PC-9 (cell line): ENCODE measurements at regions not wholly inside any gene's neighbourhood (a gene's known extent, or its start where the extent isn't known, plus 50 kb on each side); places are given as distances from the start of the nearest gene placed in this dataset.

Source experiments
- BruUV-seq: library from RNA; stranded (reverse); fragments of 400-500 nt; replicated peaks from 2 replicates; lab custom pipeline; 2021; lab: Mats Ljungman, UMichigan
- CTCF ChIA-PET: fragments of 300-600 bp; sonication (Branson Sonifier 250); formaldehyde crosslinking; loops from one replicate; lab custom pipeline; 2022; ENCODE audit warnings: antibody characterized with exemption; lab: Charles Lee
- POLR2A ChIA-PET: fragments of 300-600 bp; sonication (Branson Sonifier 250); formaldehyde crosslinking; loops from one replicate; lab custom pipeline; 2022; ENCODE audit warnings: antibody characterized with exemption; ENCODE audit not compliant: unreplicated experiment; lab: Charles Lee
- DNase-seq, 2 experiments: peaks; one replicate each; pipeline versions ENCODE4 v3.0.0 to v3.0.0-alpha.2; 2015 to 2022; ENCODE audit warnings: mixed read lengths in 1 of 2
- H2AFZ ChIP-seq: fragments of 200-600 bp; sonication (generic); 2 replicates; pipeline ENCODE4 v1.8.1; 2017; ENCODE audit warnings: antibody characterized with exemption
- H3F3A ChIP-seq: fragments of 200-600 bp; sonication (generic); 2 replicates; pipeline ENCODE4 v1.8.1; 2017; ENCODE audit warnings: antibody characterized with exemption, mild to moderate bottlenecking, low read depth; ENCODE audit not compliant: insufficient read depth
- H3K27ac ChIP-seq: fragments of 200-600 bp; sonication (generic); 2 replicates; pipeline ENCODE4 v1.6.1; 2016; ENCODE audit warnings: mixed run types
- H3K27me3 ChIP-seq: fragments of 200-600 bp; sonication (generic); 2 replicates; pipeline ENCODE4 v1.6.1; 2016; ENCODE audit warnings: low read depth, mixed run types; ENCODE audit not compliant: insufficient read depth
- H3K36me3 ChIP-seq: fragments of 200-600 bp; sonication (generic); 2 replicates; pipeline ENCODE4 v1.6.1; 2016; ENCODE audit warnings: low read depth, mixed run types
- H3K4me1 ChIP-seq: fragments of 200-600 bp; sonication (generic); replicated peaks from 2 replicates; pipeline ENCODE4 v1.6.1; 2016; ENCODE audit warnings: mixed run types; ENCODE audit not compliant: insufficient read depth
- H3K4me2 ChIP-seq: fragments of 200-600 bp; sonication (generic); 2 replicates; pipeline ENCODE4 v1.6.1; 2017; ENCODE audit warnings: mixed run types
- H3K4me3 ChIP-seq: fragments of 200-600 bp; sonication (generic); 2 replicates; pipeline ENCODE4 v1.6.1; 2016; ENCODE audit warnings: mixed run types
- H3K79me2 ChIP-seq: fragments of 200-600 bp; sonication (generic); 2 replicates; pipeline ENCODE4 v1.6.1; 2017; ENCODE audit warnings: low read depth, mixed run types
- H3K9me2 ChIP-seq: fragments of 200-600 bp; sonication (generic); 2 replicates; pipeline ENCODE4 v1.8.1; 2017; ENCODE audit warnings: mild to moderate bottlenecking; ENCODE audit not compliant: insufficient read depth
- H3K9me3 ChIP-seq: fragments of 200-600 bp; sonication (generic); 2 replicates; pipeline ENCODE4 v1.8.1; 2016; ENCODE audit warnings: low read depth; ENCODE audit not compliant: insufficient read depth
- H4K20me1 ChIP-seq: fragments of 200-600 bp; sonication (generic); 2 replicates; pipeline ENCODE4 v1.8.1; 2017; ENCODE audit not compliant: insufficient read depth
- EZH2 ChIP-seq: fragments of 200-600 bp; sonication (generic); IDR thresholded peaks from 2 replicates; pipeline ENCODE4 v1.8.0; 2017; ENCODE audit warnings: antibody characterized with exemption, low read depth
- intact Hi-C: fragments of 100-400 bp; cut with micrococcal nuclease; formaldehyde crosslinking; loops from one replicate; pipeline ENCODE4 v1.10.0; 2022; ENCODE audit not compliant: unreplicated experiment
- TF ChIP-seq, protein P1 (sequence below): fragments of 200-600 bp; sonication (generic); conservative IDR thresholded peaks from 2 replicates; pipeline ENCODE4 v1.6.1; 2017; ENCODE audit warnings: mixed run types, antibody characterized with exemption, mild to moderate bottlenecking, moderate library complexity

DNA sequence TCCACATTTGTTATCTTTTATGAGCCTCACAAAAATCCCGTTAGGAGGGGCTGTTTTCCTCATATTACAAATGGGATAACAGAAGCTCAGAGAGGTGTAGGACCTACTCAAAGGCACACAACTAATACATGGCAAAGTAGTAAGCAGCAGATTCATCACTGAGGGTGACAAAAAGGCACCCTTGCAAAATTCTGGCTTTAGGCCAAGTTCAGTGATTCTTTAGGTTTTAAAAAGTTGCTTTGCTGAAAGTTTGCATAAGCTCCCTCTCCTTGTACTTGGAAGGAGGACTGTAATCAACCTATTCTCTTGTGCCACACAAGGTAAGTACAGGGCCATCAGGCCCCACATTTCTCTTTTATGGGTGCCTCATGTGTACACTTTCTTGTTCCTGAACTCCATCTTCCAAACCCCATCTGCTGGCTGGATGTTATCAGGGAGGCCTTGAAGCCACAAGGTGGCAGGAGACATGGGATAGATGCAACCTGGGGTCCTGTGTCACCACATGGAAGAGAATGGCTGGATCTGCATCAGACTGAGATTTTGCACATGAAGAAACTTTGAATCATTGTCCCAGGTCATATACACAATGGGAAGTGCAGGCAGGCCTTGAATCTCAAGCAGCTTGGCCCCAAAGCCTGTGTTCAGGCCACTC lies 311.6 kb downstream of the MSX2 start:
- no peaks in the 10 kb centered on the region for H3K9me2 ChIP-seq
- no peaks in the 10 kb centered on the region for H4K20me1 ChIP-seq
- H3K27ac ChIP-seq: no peak overlapping the region
- peaks cover 1% of the 10 kb centered on the region; the same call in 1 of the 2 replicates for H3K27me3 ChIP-seq
- no peaks in the 10 kb centered on the region for H3K9me3 ChIP-seq
- ChIA-PET CTCF (no interaction called here), POLR2A (no interaction called here)
- intact Hi-C loops: no loop called here
- H3K4me3 ChIP-seq: no peak overlapping the region
- no peak overlapping the region for H3K4me2 ChIP-seq
- no peaks in the 10 kb centered on the region for H3K4me1 ChIP-seq
- H3K36me3 ChIP-seq: no peaks in the 10 kb centered on the region
- no peak overlapping the region for H2AFZ ChIP-seq
- DNase-seq: no peak
- H3F3A ChIP-seq: no peaks in the 10 kb centered on the region
- TF ChIP-seq EZH2: no peak
- TF ChIP-seq, protein P1, sequence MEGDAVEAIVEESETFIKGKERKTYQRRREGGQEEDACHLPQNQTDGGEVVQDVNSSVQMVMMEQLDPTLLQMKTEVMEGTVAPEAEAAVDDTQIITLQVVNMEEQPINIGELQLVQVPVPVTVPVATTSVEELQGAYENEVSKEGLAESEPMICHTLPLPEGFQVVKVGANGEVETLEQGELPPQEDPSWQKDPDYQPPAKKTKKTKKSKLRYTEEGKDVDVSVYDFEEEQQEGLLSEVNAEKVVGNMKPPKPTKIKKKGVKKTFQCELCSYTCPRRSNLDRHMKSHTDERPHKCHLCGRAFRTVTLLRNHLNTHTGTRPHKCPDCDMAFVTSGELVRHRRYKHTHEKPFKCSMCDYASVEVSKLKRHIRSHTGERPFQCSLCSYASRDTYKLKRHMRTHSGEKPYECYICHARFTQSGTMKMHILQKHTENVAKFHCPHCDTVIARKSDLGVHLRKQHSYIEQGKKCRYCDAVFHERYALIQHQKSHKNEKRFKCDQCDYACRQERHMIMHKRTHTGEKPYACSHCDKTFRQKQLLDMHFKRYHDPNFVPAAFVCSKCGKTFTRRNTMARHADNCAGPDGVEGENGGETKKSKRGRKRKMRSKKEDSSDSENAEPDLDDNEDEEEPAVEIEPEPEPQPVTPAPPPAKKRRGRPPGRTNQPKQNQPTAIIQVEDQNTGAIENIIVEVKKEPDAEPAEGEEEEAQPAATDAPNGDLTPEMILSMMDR: no peak
- no peaks in the 10 kb centered on the region for H3K79me2 ChIP-seq
- BruUV-seq: no TSS peak

DNA sequence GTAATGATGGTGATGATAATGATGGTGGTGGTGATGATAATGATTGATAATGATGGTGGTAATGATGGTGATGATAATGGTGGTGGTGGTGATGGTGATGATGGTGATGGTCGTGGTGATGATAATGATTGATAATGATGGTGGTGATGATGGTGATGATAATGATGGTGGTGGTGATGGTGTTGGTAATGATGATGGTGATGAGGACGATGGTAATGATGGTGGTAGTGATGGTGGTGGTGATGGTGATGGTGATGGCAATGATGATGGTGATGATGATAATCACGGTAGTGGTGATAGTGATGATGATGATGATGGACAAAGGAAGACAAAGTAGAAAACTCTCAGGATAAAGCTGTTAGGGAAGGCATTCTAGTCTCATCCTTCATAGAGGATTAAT lies 310.5 kb downstream of the MSX2 start:
- Histone ChIP-seq H3F3A (no peaks in the 10 kb centered on the region), H3K27me3 (peaks cover 4% of the 10 kb centered on the region; the same call in 1 of the 2 replicates), H3K4me1 (no peaks in the 10 kb centered on the region), H2AFZ (no peak overlapping the region), H3K4me2 (no peak overlapping the region), H3K9me3 (no peaks in the 10 kb centered on the region), H4K20me1 (no peaks in the 10 kb centered on the region), H3K36me3 (no peaks in the 10 kb centered on the region), H3K79me2 (no peaks in the 10 kb centered on the region), H3K9me2 (no peaks in the 10 kb centered on the region), H3K4me3 (no peak overlapping the region), H3K27ac (no peak overlapping the region)
- intact Hi-C loops: no loop called here
- BruUV-seq: no TSS peak
- POLR2A ChIA-PET: no interaction called here
- TF ChIP-seq, protein P1: no peak
- no peak for TF ChIP-seq EZH2
- no peak for DNase-seq
- CTCF ChIA-PET: no interaction called here

- Histone ChIP-seq H3K4me2 (no peak overlapping the region), H4K20me1 (no peaks in the 10 kb centered on the region), H3K4me3 (no peak overlapping the region), H3K27me3 (peaks cover 4% of the 10 kb centered on the region; the same call in 1 of the 2 replicates), H3K36me3 (no peaks in the 10 kb centered on the region), H3K79me2 (no peaks in the 10 kb centered on the region), H3K9me3 (no peaks in the 10 kb centered on the region), H3K27ac (no peak overlapping the region), H3K9me2 (no peaks in the 10 kb centered on the region), H3F3A (no peaks in the 10 kb centered on the region), H3K4me1 (no peaks in the 10 kb centered on the region), H2AFZ (no peak overlapping the region)
- POLR2A ChIA-PET: no interaction called here
- BruUV-seq: no TSS peak
- intact Hi-C loops: no loop called here
- TF ChIP-seq, protein P1: no peak
- no peak for TF ChIP-seq EZH2
- DNase-seq: no peak
- CTCF ChIA-PET: no interaction called here
Measured at GRCh38 chr5:175032741-175033151, 308.4 kb downstream of the MSX2 start.
